GM12872 (cell line): ENCODE measurements at regions not wholly inside any gene's neighbourhood (a gene's known extent, or its start where the extent isn't known, plus 50 kb on each side); places are given as distances from the start of the nearest gene placed in this dataset.

ENCODE experiments used
- TF ChIP-seq, protein P1 (sequence below): IDR thresholded peaks from 3 replicates; pipeline ENCODE4 v1.5.1; 2011; ENCODE audit warnings: low read depth, mild to moderate bottlenecking, low read length, moderate library complexity; ENCODE audit not compliant: insufficient read depth

GRCh38 chr11:116233561-116233960 lies 539.2 kb downstream of the BUD13 start:
- TF ChIP-seq, protein P1, sequence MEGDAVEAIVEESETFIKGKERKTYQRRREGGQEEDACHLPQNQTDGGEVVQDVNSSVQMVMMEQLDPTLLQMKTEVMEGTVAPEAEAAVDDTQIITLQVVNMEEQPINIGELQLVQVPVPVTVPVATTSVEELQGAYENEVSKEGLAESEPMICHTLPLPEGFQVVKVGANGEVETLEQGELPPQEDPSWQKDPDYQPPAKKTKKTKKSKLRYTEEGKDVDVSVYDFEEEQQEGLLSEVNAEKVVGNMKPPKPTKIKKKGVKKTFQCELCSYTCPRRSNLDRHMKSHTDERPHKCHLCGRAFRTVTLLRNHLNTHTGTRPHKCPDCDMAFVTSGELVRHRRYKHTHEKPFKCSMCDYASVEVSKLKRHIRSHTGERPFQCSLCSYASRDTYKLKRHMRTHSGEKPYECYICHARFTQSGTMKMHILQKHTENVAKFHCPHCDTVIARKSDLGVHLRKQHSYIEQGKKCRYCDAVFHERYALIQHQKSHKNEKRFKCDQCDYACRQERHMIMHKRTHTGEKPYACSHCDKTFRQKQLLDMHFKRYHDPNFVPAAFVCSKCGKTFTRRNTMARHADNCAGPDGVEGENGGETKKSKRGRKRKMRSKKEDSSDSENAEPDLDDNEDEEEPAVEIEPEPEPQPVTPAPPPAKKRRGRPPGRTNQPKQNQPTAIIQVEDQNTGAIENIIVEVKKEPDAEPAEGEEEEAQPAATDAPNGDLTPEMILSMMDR: no peak

GRCh38 chr11:116232364-116232828 lies 540.4 kb downstream of the BUD13 start:
- TF ChIP-seq, protein P1: no peak

GRCh38 chr11:116231543-116231942 lies 541.2 kb downstream of the BUD13 start:
- TF ChIP-seq, protein P1: no peak

DNA sequence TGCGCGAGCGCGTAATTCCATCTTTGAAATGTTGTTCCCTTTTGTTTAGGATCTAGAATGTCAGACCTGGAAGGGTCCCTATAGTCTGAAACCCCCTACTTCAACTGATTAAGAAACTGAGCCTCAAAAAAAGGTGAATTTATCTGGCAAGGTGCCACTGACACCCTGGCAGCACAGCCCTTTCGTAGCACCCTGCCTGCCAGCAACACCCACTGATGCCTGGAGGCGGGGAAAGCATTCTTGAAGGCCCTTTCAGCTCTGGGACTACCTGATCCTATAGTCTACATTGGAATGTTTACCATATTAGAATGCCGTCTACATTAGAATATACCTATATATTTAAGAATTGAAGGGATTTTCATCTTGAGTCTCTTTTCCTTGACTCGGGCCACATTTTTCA lies 542.3 kb downstream of the BUD13 start:
- TF ChIP-seq, protein P1: no peak

- TF ChIP-seq, protein P1: no peak
Observed at GRCh38 chr11:116229236-116229970, 543.4 kb downstream of the BUD13 start.

DNA sequence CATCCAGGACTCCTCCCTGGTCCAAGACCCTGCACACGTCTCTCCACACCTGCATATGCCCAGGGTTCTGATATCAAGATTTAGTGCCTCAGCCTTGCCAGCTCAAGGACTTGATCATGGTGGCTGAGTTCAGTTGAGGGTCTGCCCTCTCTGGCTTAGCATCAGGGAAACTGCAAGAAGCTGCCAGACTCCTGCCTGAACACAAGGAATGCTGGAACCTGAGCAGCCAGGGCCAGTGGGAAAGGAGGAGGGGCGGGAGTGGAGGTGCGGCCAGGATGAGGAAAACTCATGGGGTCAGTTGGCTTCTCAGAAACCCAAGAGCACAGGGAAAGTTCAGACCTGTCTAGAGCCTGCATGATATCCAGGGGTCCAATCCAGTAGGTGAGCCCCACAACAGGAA lies 546.1 kb downstream of the BUD13 start:
- TF ChIP-seq, protein P1: no peak

GRCh38 chr11:116225784-116226585 lies 546.8 kb downstream of the BUD13 start:
- TF ChIP-seq, protein P1: no peak
